Tibial nerve (tissue), 4 donors: ENCODE measurements at regions not wholly inside any gene's neighbourhood (a gene's known extent, or its start where the extent isn't known, plus 50 kb on each side); places are given as distances from the start of the nearest gene placed in this dataset.

Experiments
- DNase-seq, 2 donors: peaks; one replicate each; pipeline ENCODE4 v3.0.0-alpha.2; 2019; ENCODE audit warnings: low spot score in 2 of 2
- H3K27ac ChIP-seq, 4 donors: fragments of 200-600 bp; sonication (generic) in 3 of 4; one replicate each; pipeline ENCODE4 v1.5.1; 2017 to 2019; ENCODE audit warnings: mild to moderate bottlenecking in 1 of 4
- H3K27me3 ChIP-seq, 2 donors: fragments of 200-600 bp; sonication (generic) in 1 of 2; one replicate each; pipeline versions ENCODE4 v1.5.1 to v1.6.0; 2017 to 2019
- H3K36me3 ChIP-seq, 3 donors: fragments of 200-600 bp; sonication (generic); one replicate each; pipeline ENCODE4 v1.5.1; 2018 to 2019
- H3K4me1 ChIP-seq, 4 donors: fragments of 200-600 bp; sonication (generic) in 3 of 4; one replicate each; pipeline ENCODE4 v1.5.1; 2017 to 2019
- H3K4me3 ChIP-seq, 4 donors: fragments of 200-600 bp; sonication (generic) in 3 of 4; one replicate each; pipeline ENCODE4 v1.5.1; 2017 to 2019; ENCODE audit warnings: mild to moderate bottlenecking in 1 of 4, moderate library complexity in 1 of 4
- H3K9me3 ChIP-seq, 4 donors: fragments of 200-600 bp; sonication (generic) in 3 of 4; one replicate each; pipeline ENCODE4 v1.5.1; 2017 to 2019
- CTCF ChIP-seq, 5 experiments: fragments of 200-600 bp in 3 of 5; fragments of 450-650 bp in 2 of 5; sonication (generic) in 3 of 5; IDR thresholded peaks; one replicate each; pipeline ENCODE4 v1.5.1; 2016 to 2019; ENCODE audit warnings: antibody characterized with exemption in 5 of 5, mild to moderate bottlenecking in 3 of 5, moderate library complexity in 2 of 5
- EP300 ChIP-seq, 2 donors: sonication (generic); formaldehyde crosslinking; IDR thresholded peaks; one replicate each; pipeline ENCODE4 v1.6.1; 2017; ENCODE audit warnings: antibody characterized with exemption in 2 of 2, mild to moderate bottlenecking in 1 of 2
- POLR2A ChIP-seq, 2 donors: fragments of 450-650 bp; IDR thresholded peaks; one replicate each; pipeline ENCODE4 v1.6.1; 2017; ENCODE audit warnings: antibody characterized with exemption in 2 of 2, mild to moderate bottlenecking in 2 of 2, moderate library complexity in 2 of 2
- WGBS, 2 donors: methylation state at CpG; one replicate each; pipeline ENCODE4 v1.1.5; 2018; 5-methylcytosine and 5-hydroxymethylcytosine counted together

DNA sequence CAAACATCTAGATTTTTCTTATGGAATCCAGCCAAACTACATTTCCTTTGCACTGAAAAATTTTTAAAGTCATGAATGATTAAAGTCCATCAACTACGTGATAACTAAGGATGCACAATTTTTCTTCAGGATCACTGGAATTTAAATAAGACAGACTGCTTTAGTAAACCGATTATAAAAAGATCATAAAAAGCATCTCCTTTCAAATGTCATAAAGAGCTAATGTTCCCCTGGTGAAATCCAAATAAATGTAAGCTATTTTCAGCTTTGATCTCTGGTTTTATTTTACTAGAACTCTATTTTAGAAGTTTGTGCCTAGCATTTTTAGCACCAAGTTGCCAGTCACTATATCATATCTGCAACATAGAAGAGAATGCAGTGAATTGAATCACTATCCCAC is 460.8 kb downstream of the RFC3 start:
- 35 to 53% methylated on average over 2 of the region's 2 CpGs for WGBS, 2 donors
- no peak overlapping the region for H3K4me3 ChIP-seq
- no peak overlapping the region for H3K27ac ChIP-seq
- H3K9me3 ChIP-seq, result peaks cover 0 to 7% (median under 1%) of the 10 kb centered on the region in 4 donors
- DNase-seq, result no peak
- no peak for TF ChIP-seq EP300 (IDR thresholded peaks at IDR 0.05)
- no peak for TF ChIP-seq POLR2A (IDR thresholded peaks at IDR 0.05)
- TF ChIP-seq CTCF (IDR thresholded peaks at IDR 0.05), result no peak
- no peaks in the 10 kb centered on the region for H3K27me3 ChIP-seq
- no peaks in the 10 kb centered on the region for H3K4me1 ChIP-seq
- no peaks in the 10 kb centered on the region for H3K36me3 ChIP-seq

- TF ChIP-seq CTCF (IDR thresholded peaks at IDR 0.05), result no peak
- no peaks in the 10 kb centered on the region for H3K27me3 ChIP-seq
- no peaks in the 10 kb centered on the region for H3K9me3 ChIP-seq
- no peak for DNase-seq
- H3K4me3 ChIP-seq, result no peak overlapping the region
- no peak overlapping the region for H3K27ac ChIP-seq
- H3K36me3 ChIP-seq, result no peaks in the 10 kb centered on the region
- peaks cover 0 to 5% (median 0%) of the 10 kb centered on the region in 4 donors for H3K4me1 ChIP-seq
Observed at GRCh38 chr13:34290661-34291060, 472.7 kb downstream of the RFC3 start.

GRCh38 chr13:34294483-34295129 is 476.7 kb downstream of the RFC3 start:
- H3K4me3 ChIP-seq, result no peak overlapping the region

GRCh38 chr13:34300559-34300958 is 482.6 kb downstream of the RFC3 start:
- WGBS, 2 donors, result 46 to 58% methylated on average over 1 of the region's 1 CpG
- no peaks in the 10 kb centered on the region for H3K36me3 ChIP-seq
- TF ChIP-seq CTCF (IDR thresholded peaks at IDR 0.05) (no peak), POLR2A (IDR thresholded peaks at IDR 0.05) (no peak), EP300 (IDR thresholded peaks at IDR 0.05) (no peak)
- no peaks in the 10 kb centered on the region for H3K4me1 ChIP-seq
- peaks cover 0 to 20% (median 0%) of the 10 kb centered on the region in 4 donors for H3K9me3 ChIP-seq
- DNase-seq, result no peak
- H3K27ac ChIP-seq, result no peak overlapping the region
- no peaks in the 10 kb centered on the region for H3K27me3 ChIP-seq
- H3K4me3 ChIP-seq, result no peak overlapping the region

More at GRCh38 chr13:34294483-34295129, 476.7 kb downstream of the RFC3 start:
- no peaks in the 10 kb centered on the region for H3K36me3 ChIP-seq
- no peak overlapping the region for H3K27ac ChIP-seq
- H3K9me3 ChIP-seq, result no peaks in the 10 kb centered on the region
- no peaks in the 10 kb centered on the region for H3K27me3 ChIP-seq
- no peak for TF ChIP-seq CTCF (IDR thresholded peaks at IDR 0.05)
- TF ChIP-seq POLR2A (IDR thresholded peaks at IDR 0.05), result no peak
- no peak for TF ChIP-seq EP300 (IDR thresholded peaks at IDR 0.05)
- no peak for DNase-seq
- 14 to 22% methylated on average over 5 of the region's 5 CpGs for WGBS, 2 donors
- H3K4me1 ChIP-seq, result peaks cover 0 to 5% (median 0%) of the 10 kb centered on the region in 4 donors

GRCh38 chr13:34302596-34302995 is 484.6 kb downstream of the RFC3 start:
- no peak for TF ChIP-seq CTCF (IDR thresholded peaks at IDR 0.05)
- TF ChIP-seq EP300 (IDR thresholded peaks at IDR 0.05), result no peak
- TF ChIP-seq POLR2A (IDR thresholded peaks at IDR 0.05), result no peak
- Histone ChIP-seq H3K36me3 (no peaks in the 10 kb centered on the region), H3K27me3 (no peaks in the 10 kb centered on the region), H3K4me3 (no peak overlapping the region), H3K9me3 (peaks cover 0 to 20% (median 0%) of the 10 kb centered on the region in 4 donors), H3K27ac (no peak overlapping the region), H3K4me1 (no peaks in the 10 kb centered on the region)
- no peak for DNase-seq
